CD4-positive, alpha-beta T cell (primary cell): ENCODE measurements at regions not wholly inside any gene's neighbourhood (a gene's known extent, or its start where the extent isn't known, plus 50 kb on each side); places are given as distances from the start of the nearest gene placed in this dataset.

ENCODE experiments used
- ATAC-seq: fragments of 200-7000 bp; cut with Tn5 transposase; one replicate; pipeline ENCODE4 v1.10.0; 2022; ENCODE audit warnings: mild to moderate bottlenecking; ENCODE audit not compliant: poor library complexity
- CTCF ChIA-PET: fragments of 350-600 bp; sonication (Branson Sonifier 250); formaldehyde crosslinking; loops from one replicate; lab custom pipeline; 2021; ENCODE audit warnings: antibody characterized with exemption, inconsistent platforms; lab: Charles Lee
- POLR2A ChIA-PET: fragments of 350-600 bp; sonication (Branson Sonifier 250); formaldehyde crosslinking; loops from one replicate; lab custom pipeline; 2021; ENCODE audit warnings: antibody characterized with exemption, inconsistent platforms; lab: Charles Lee
- DNase-seq, 14 experiments: peaks; one replicate each; pipeline ENCODE4 v3.0.0-alpha.2; 2013 to 2020; ENCODE audit warnings: mixed read lengths in 2 of 14
- H3K27ac ChIP-seq, 2 donors: one replicate each; pipeline versions ENCODE4 v1.5.1 to v1.7.0; 2013; ENCODE audit warnings: low read length in 2 of 2, low read depth in 1 of 2, mild to moderate bottlenecking in 1 of 2
- H3K27me3 ChIP-seq, 2 experiments: 1 replicate in 1 of 2; 2 replicates in 1 of 2; pipeline versions ENCODE4 v1.6.1 to v1.7.0; 2013; ENCODE audit warnings: low read length in 2 of 2, control low read depth in 1 of 2, mild to moderate bottlenecking in 1 of 2, moderate library complexity in 1 of 2; ENCODE audit not compliant: insufficient read depth in 2 of 2, control insufficient read depth in 1 of 2
- H3K36me3 ChIP-seq: one replicate; pipeline ENCODE4 v1.6.1; 2013; ENCODE audit warnings: low read length, control low read depth; ENCODE audit not compliant: insufficient read depth
- H3K4me1 ChIP-seq: one replicate; pipeline ENCODE4 v1.6.1; 2013; ENCODE audit warnings: low read length, control low read depth; ENCODE audit not compliant: insufficient read depth
- H3K4me3 ChIP-seq: one replicate; pipeline ENCODE4 v1.5.1; 2013; ENCODE audit warnings: mild to moderate bottlenecking, low read length, moderate library complexity
- H3K9me3 ChIP-seq, 2 experiments: 1 replicate in 1 of 2; 2 replicates in 1 of 2; pipeline versions ENCODE4 v1.6.1 to v1.7.0; 2013; ENCODE audit warnings: low read length in 2 of 2, mild to moderate bottlenecking in 2 of 2, control low read depth in 1 of 2, moderate library complexity in 1 of 2; ENCODE audit not compliant: control insufficient read depth in 1 of 2, insufficient read depth in 1 of 2
- H3K27ac Mint-ChIP-seq: one replicate; pipeline ENCODE4 v1.8.0; 2020; ENCODE audit warnings: mixed read lengths
- H3K27me3 Mint-ChIP-seq: one replicate; pipeline ENCODE4 v1.8.0; 2021; ENCODE audit warnings: mixed read lengths
- H3K36me3 Mint-ChIP-seq: one replicate; pipeline ENCODE4 v1.8.0; 2021; ENCODE audit warnings: low read depth, mixed read lengths
- H3K4me1 Mint-ChIP-seq: one replicate; pipeline ENCODE4 v1.8.0; 2021; ENCODE audit warnings: low read depth, mixed read lengths
- H3K4me3 Mint-ChIP-seq: one replicate; pipeline ENCODE4 v1.8.0; 2020; ENCODE audit warnings: mild to moderate bottlenecking, mixed read lengths
- H3K9me3 Mint-ChIP-seq: one replicate; pipeline ENCODE4 v1.8.0; 2020; ENCODE audit warnings: mixed read lengths
- CTCF ChIP-seq: fragments of 200-600 bp; IDR thresholded peaks from one replicate; pipeline ENCODE4 v1.8.0; 2022; ENCODE audit warnings: antibody characterized with exemption, mild to moderate bottlenecking
- intact Hi-C, 2 experiments: fragments of 100-400 bp; cut with DNase I in 1 of 2; cut with micrococcal nuclease in 1 of 2; formaldehyde crosslinking; loops; one replicate each; pipeline versions ENCODE4 v1.15.1 to v1.9.0; 2023 to 2025; cut with DNase I, micrococcal nuclease

GRCh38 chr4:85067342-85067741, 100.9 kb upstream of the WDFY3 start:
- ATAC-seq (no peak), DNase-seq (no peak)
- H3K27me3 Mint-ChIP-seq: no peaks in the 10 kb centered on the region
- TF ChIP-seq CTCF: no peak
- H3K27ac Mint-ChIP-seq: no peak overlapping the region
- CTCF ChIA-PET: no interaction called here
- H3K27ac ChIP-seq: no peak overlapping the region
- H3K4me1 Mint-ChIP-seq: no peaks in the 10 kb centered on the region
- H3K27me3 ChIP-seq: no peaks in the 10 kb centered on the region
- H3K9me3 ChIP-seq: no peaks in the 10 kb centered on the region
- no peak overlapping the region for H3K4me3 ChIP-seq
- intact Hi-C loops: no loop called here
- H3K4me1 ChIP-seq: no peaks in the 10 kb centered on the region
- H3K36me3 ChIP-seq: no peaks in the 10 kb centered on the region
- no peaks in the 10 kb centered on the region for H3K36me3 Mint-ChIP-seq
- peaks cover 3% of the 10 kb centered on the region for H3K9me3 Mint-ChIP-seq
- no peak overlapping the region for H3K4me3 Mint-ChIP-seq
- POLR2A ChIA-PET: no interaction called here

- H3K9me3 Mint-ChIP-seq: peaks cover 2% of the 10 kb centered on the region
- no peak overlapping the region for H3K27ac Mint-ChIP-seq
- no peak for TF ChIP-seq CTCF
- H3K27me3 Mint-ChIP-seq: no peaks in the 10 kb centered on the region
- H3K4me3 ChIP-seq: no peak overlapping the region
- no peak overlapping the region for H3K27ac ChIP-seq
- ChIA-PET CTCF (no interaction called here), POLR2A (no interaction called here)
- ATAC-seq (no peak), DNase-seq (no peak)
- no peaks in the 10 kb centered on the region for H3K9me3 ChIP-seq
- no peaks in the 10 kb centered on the region for H3K27me3 ChIP-seq
- no peaks in the 10 kb centered on the region for H3K36me3 ChIP-seq
- H3K4me3 Mint-ChIP-seq: no peak overlapping the region
- no peaks in the 10 kb centered on the region for H3K4me1 ChIP-seq
- H3K4me1 Mint-ChIP-seq: no peaks in the 10 kb centered on the region
- intact Hi-C loops: no loop called here
- no peaks in the 10 kb centered on the region for H3K36me3 Mint-ChIP-seq
Measured at GRCh38 chr4:85078016-85078415, 111.5 kb upstream of the WDFY3 start.

GRCh38 chr4:85081196-85081595, 114.7 kb upstream of the WDFY3 start:
- no peaks in the 10 kb centered on the region for H3K36me3 Mint-ChIP-seq
- DNase-seq: no peak
- TF ChIP-seq CTCF: no peak
- ChIA-PET CTCF (no interaction called here), POLR2A (no interaction called here)
- H3K27ac ChIP-seq: no peak overlapping the region
- H3K4me1 Mint-ChIP-seq: no peaks in the 10 kb centered on the region
- no peaks in the 10 kb centered on the region for H3K9me3 ChIP-seq
- ATAC-seq: no peak
- intact Hi-C loops: loop anchor here in 1 of 2 experiments (10.0 kb wide), 1 partner anchor 1814 kb away; the partner anchor contains the start of gene C4orf36
- no peaks in the 10 kb centered on the region for H3K36me3 ChIP-seq
- no peaks in the 10 kb centered on the region for H3K9me3 Mint-ChIP-seq
- no peaks in the 10 kb centered on the region for H3K27me3 Mint-ChIP-seq
- H3K4me3 Mint-ChIP-seq: no peak overlapping the region
- H3K27ac Mint-ChIP-seq: no peak overlapping the region
- no peaks in the 10 kb centered on the region for H3K27me3 ChIP-seq
- H3K4me3 ChIP-seq: no peak overlapping the region
- no peaks in the 10 kb centered on the region for H3K4me1 ChIP-seq
